HEK293 (cell line): ENCODE measurements at regions not wholly inside any gene's neighbourhood (a gene's known extent, or its start where the extent isn't known, plus 50 kb on each side); places are given as distances from the start of the nearest gene placed in this dataset.
A peak's percentile ranks its signal among the peaks of the same experiment; 100 is the strongest.

Source experiments
- CTCF ChIA-PET: fragments of 350-600 bp; formaldehyde crosslinking; extraction: SDS; loops from one replicate; lab custom pipeline; 2021; ENCODE audit warnings: antibody characterized with exemption; lab: Yijun Ruan, JAX
- POLR2A ChIA-PET: fragments of 300-600 bp; formaldehyde crosslinking; extraction: SDS; loops from one replicate; lab custom pipeline; 2020; ENCODE audit warnings: antibody characterized with exemption, inconsistent platforms; lab: Yijun Ruan, JAX
- H3K27ac ChIP-seq: fragments of 200-500 bp; sonication (Bioruptor generic); 2 replicates; pipeline ENCODE4 v1.5.1; 2014; ENCODE audit warnings: low read depth, low read length, control low read depth, inconsistent platforms; ENCODE audit errors: extremely low read depth
- H3K36me3 ChIP-seq, 2 experiments: fragments of 200-500 bp in 1 of 2; sonication (Bioruptor generic) in 1 of 2; 1 replicate in 1 of 2; 2 replicates in 1 of 2; pipeline ENCODE4 v1.5.1; 2014 to 2017; ENCODE audit warnings: inconsistent platforms in 2 of 2, low read length in 2 of 2; ENCODE audit not compliant: control insufficient read depth in 2 of 2, insufficient read depth in 1 of 2
- H3K4me1 ChIP-seq: fragments of 200-500 bp; sonication (Bioruptor generic); 2 replicates; pipeline ENCODE4 v1.5.1; 2014; ENCODE audit warnings: mild to moderate bottlenecking, low read length, inconsistent platforms; ENCODE audit not compliant: control insufficient read depth, insufficient read depth
- H3K4me3 ChIP-seq: 2 replicates; pipeline ENCODE4 v1.5.1; 2011; ENCODE audit warnings: low read depth, mild to moderate bottlenecking, control low read depth, low read length, moderate library complexity
- H3K9me3 ChIP-seq: fragments of 200-500 bp; sonication (Bioruptor generic); 2 replicates; pipeline ENCODE4 v1.5.1; 2014; ENCODE audit warnings: low read depth, low read length, inconsistent platforms; ENCODE audit not compliant: control insufficient read depth, insufficient read depth
- BCL11B ChIP-seq: fragments of 450-650 bp; formaldehyde crosslinking; IDR thresholded peaks from 2 replicates; pipeline ENCODE4 v1.5.1; 2016; ENCODE audit warnings: low read depth, missing biosample characterization, missing genetic modification characterization
- KLF1 ChIP-seq: fragments of 450-650 bp; formaldehyde crosslinking; IDR thresholded peaks from 2 replicates; pipeline ENCODE4 v1.5.1; 2016; ENCODE audit warnings: missing biosample characterization, missing genetic modification characterization
- ZBTB21 ChIP-seq: fragments of 450-650 bp; formaldehyde crosslinking; IDR thresholded peaks from 2 replicates; pipeline ENCODE4 v1.5.1; 2017; ENCODE audit warnings: missing biosample characterization, missing genetic modification characterization
- ZBTB8A ChIP-seq: fragments of 450-650 bp; formaldehyde crosslinking; IDR thresholded peaks from 2 replicates; pipeline ENCODE4 v1.5.1; 2016; ENCODE audit warnings: missing biosample characterization, missing genetic modification characterization
- ZIC2 ChIP-seq: fragments of 450-650 bp; formaldehyde crosslinking; IDR thresholded peaks from 2 replicates; pipeline ENCODE4 v1.5.1; 2016; ENCODE audit warnings: missing biosample characterization, missing genetic modification characterization
- ZNF324 ChIP-seq: fragments of 450-650 bp; formaldehyde crosslinking; IDR thresholded peaks from 2 replicates; pipeline ENCODE4 v1.5.1; 2016; ENCODE audit warnings: missing biosample characterization, missing genetic modification characterization
- ZNF423 ChIP-seq: fragments of 450-650 bp; formaldehyde crosslinking; IDR thresholded peaks from 2 replicates; pipeline ENCODE4 v1.5.1; 2016; ENCODE audit warnings: missing biosample characterization, missing genetic modification characterization
- ZNF473 ChIP-seq: fragments of 450-650 bp; formaldehyde crosslinking; IDR thresholded peaks from 2 replicates; pipeline ENCODE4 v1.5.1; 2017; ENCODE audit warnings: missing biosample characterization, missing genetic modification characterization
- ZNF521 ChIP-seq: fragments of 450-650 bp; formaldehyde crosslinking; IDR thresholded peaks from 2 replicates; pipeline ENCODE4 v1.5.1; 2017; ENCODE audit warnings: missing biosample characterization, mild to moderate bottlenecking, missing genetic modification characterization
- ZNF530 ChIP-seq: fragments of 450-650 bp; formaldehyde crosslinking; IDR thresholded peaks from 2 replicates; pipeline ENCODE4 v1.5.1; 2016; ENCODE audit warnings: low read depth, missing biosample characterization, missing genetic modification characterization
- ZNF549 ChIP-seq: fragments of 450-650 bp; IDR thresholded peaks from 2 replicates; pipeline ENCODE4 v1.5.1; 2018; ENCODE audit warnings: missing biosample characterization, missing genetic modification characterization, mild to moderate bottlenecking, inconsistent platforms, moderate library complexity
- ZNF624 ChIP-seq: fragments of 450-650 bp; formaldehyde crosslinking; IDR thresholded peaks from 2 replicates; pipeline ENCODE4 v1.5.1; 2017; ENCODE audit warnings: missing biosample characterization, missing genetic modification characterization
- ZNF626 ChIP-seq: fragments of 450-650 bp; sonication (Bioruptor Pico); formaldehyde crosslinking; IDR thresholded peaks from 2 replicates; pipeline ENCODE4 v1.5.1; 2018; ENCODE audit warnings: missing biosample characterization, missing genetic modification characterization, inconsistent platforms
- ZSCAN18 ChIP-seq: fragments of 450-650 bp; formaldehyde crosslinking; IDR thresholded peaks from 2 replicates; pipeline ENCODE4 v1.5.1; 2016; ENCODE audit warnings: missing biosample characterization, missing genetic modification characterization
- ZXDB ChIP-seq: fragments of 450-650 bp; formaldehyde crosslinking; IDR thresholded peaks from 2 replicates; pipeline ENCODE4 v1.5.1; 2016; ENCODE audit warnings: missing biosample characterization, missing genetic modification characterization
- TF ChIP-seq, protein P1 (sequence below): fragments of 450-650 bp; formaldehyde crosslinking; IDR thresholded peaks from 2 replicates; pipeline ENCODE4 v1.5.1; 2016; ENCODE audit warnings: missing biosample characterization, missing genetic modification characterization
- TF ChIP-seq, protein P2 (sequence below): fragments of 450-650 bp; formaldehyde crosslinking; IDR thresholded peaks from 2 replicates; pipeline ENCODE4 v1.5.1; 2016; ENCODE audit warnings: missing biosample characterization, missing genetic modification characterization

DNA sequence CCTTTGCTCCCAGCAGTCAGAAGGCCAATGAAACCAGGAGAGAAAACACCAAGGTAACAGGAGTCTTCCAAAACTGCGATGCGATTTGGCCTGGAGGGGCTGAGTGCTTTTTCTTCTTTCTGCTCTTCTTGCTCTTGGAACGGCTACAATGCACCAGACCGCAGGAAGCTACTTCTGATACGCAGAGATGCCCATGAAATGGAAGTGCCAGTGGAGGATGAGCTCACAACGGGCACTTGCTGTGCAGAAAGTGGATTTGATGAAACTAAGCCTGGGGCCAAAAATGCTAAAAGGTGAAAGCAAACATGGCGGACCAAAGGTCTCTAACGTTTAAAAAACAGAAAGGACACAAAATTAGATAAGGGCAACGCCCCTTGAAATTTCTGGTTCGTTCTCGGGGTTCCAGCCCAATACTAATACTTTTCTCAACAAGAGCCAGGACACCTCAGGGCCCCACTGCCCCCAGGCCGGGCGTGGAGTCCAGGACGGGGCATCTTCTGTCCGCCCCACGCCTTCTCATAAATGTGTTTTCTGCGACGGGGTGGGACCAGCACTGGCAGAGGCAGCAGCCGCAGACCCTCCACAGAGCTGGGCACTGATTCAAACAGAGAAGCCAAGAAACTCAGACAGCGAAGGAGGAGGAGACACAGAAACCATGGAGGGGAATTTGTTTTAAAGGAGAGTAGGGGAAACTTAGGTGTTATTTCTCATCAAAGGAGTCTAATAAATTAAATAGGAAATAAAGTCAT, 101.3 kb downstream of the CRYAA start:
- Histone ChIP-seq H3K9me3 (no peaks in the 10 kb centered on the region), H3K4me1 (no peaks in the 10 kb centered on the region), H3K36me3 (no peaks in the 10 kb centered on the region), H3K27ac (no peak overlapping the region), H3K4me3 (no peak overlapping the region)
- TF ChIP-seq, protein P1, sequence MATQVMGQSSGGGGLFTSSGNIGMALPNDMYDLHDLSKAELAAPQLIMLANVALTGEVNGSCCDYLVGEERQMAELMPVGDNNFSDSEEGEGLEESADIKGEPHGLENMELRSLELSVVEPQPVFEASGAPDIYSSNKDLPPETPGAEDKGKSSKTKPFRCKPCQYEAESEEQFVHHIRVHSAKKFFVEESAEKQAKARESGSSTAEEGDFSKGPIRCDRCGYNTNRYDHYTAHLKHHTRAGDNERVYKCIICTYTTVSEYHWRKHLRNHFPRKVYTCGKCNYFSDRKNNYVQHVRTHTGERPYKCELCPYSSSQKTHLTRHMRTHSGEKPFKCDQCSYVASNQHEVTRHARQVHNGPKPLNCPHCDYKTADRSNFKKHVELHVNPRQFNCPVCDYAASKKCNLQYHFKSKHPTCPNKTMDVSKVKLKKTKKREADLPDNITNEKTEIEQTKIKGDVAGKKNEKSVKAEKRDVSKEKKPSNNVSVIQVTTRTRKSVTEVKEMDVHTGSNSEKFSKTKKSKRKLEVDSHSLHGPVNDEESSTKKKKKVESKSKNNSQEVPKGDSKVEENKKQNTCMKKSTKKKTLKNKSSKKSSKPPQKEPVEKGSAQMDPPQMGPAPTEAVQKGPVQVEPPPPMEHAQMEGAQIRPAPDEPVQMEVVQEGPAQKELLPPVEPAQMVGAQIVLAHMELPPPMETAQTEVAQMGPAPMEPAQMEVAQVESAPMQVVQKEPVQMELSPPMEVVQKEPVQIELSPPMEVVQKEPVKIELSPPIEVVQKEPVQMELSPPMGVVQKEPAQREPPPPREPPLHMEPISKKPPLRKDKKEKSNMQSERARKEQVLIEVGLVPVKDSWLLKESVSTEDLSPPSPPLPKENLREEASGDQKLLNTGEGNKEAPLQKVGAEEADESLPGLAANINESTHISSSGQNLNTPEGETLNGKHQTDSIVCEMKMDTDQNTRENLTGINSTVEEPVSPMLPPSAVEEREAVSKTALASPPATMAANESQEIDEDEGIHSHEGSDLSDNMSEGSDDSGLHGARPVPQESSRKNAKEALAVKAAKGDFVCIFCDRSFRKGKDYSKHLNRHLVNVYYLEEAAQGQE (tag by site-specific recombination) = no peak
- TF ChIP-seq ZNF521 (tag by site-specific recombination) = no peak
- no peak for TF ChIP-seq ZXDB (tag by site-specific recombination)
- TF ChIP-seq KLF1 (tag by site-specific recombination) = no peak
- no peak for TF ChIP-seq ZNF473
- TF ChIP-seq BCL11B = no peak
- no peak for TF ChIP-seq ZNF626 (tag by site-specific recombination)
- no peak for TF ChIP-seq ZNF324 (tag by site-specific recombination)
- TF ChIP-seq ZNF530 (tag by site-specific recombination) = no peak
- no peak for TF ChIP-seq ZNF549 (tag by site-specific recombination)
- TF ChIP-seq ZBTB8A (tag by site-specific recombination) = no peak
- no peak for TF ChIP-seq ZSCAN18 (tag by site-specific recombination)
- no peak for TF ChIP-seq ZBTB21 (tag by site-specific recombination)
- CTCF ChIA-PET = interaction anchor here (0.6 to 1.1 kb wide), 3 partner anchors 8 to 63 kb away, joined by 3 read pairs; no protein-coding TSS in a partner anchor
- POLR2A ChIA-PET = no interaction called here

DNA sequence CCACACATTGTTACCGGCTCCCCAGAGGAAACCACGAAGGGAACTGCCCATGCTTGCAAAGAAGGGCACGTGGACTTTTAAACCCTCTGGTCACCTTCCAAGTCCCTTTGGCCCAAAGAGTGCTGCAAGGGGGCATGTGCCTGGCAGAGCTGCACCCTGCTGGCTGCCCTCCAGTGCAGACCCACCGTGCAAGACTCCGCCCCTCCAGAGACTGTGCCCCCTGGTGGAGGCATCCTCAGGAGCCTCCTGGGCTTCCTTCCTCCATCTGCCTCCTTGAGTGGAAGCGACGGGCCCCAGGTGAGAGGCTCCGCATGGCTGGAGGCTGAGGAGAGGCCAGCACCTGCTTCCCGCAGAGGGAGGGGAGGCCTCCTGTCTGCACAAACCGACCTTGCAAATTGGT, 100.6 kb downstream of the CRYAA start:
- Histone ChIP-seq H3K27ac (no peak overlapping the region), H3K4me3 (no peak overlapping the region), H3K36me3 (no peaks in the 10 kb centered on the region), H3K4me1 (no peaks in the 10 kb centered on the region), H3K9me3 (no peaks in the 10 kb centered on the region)
- ChIA-PET POLR2A (no interaction called here), CTCF (interaction anchor here (0.6 to 1.2 kb wide), 4 partner anchors 8 to 1927 kb away, joined by 3 read pairs; no protein-coding TSS in a partner anchor)
- TF ChIP-seq ZNF624 (tag by site-specific recombination) (no peak), ZNF423 (tag by site-specific recombination) (0 out of 2 replicates have a peak, but pooled peaks have one; percentile 11), ZIC2 (tag by site-specific recombination) (peak; percentile 77)
- TF ChIP-seq, protein P2, sequence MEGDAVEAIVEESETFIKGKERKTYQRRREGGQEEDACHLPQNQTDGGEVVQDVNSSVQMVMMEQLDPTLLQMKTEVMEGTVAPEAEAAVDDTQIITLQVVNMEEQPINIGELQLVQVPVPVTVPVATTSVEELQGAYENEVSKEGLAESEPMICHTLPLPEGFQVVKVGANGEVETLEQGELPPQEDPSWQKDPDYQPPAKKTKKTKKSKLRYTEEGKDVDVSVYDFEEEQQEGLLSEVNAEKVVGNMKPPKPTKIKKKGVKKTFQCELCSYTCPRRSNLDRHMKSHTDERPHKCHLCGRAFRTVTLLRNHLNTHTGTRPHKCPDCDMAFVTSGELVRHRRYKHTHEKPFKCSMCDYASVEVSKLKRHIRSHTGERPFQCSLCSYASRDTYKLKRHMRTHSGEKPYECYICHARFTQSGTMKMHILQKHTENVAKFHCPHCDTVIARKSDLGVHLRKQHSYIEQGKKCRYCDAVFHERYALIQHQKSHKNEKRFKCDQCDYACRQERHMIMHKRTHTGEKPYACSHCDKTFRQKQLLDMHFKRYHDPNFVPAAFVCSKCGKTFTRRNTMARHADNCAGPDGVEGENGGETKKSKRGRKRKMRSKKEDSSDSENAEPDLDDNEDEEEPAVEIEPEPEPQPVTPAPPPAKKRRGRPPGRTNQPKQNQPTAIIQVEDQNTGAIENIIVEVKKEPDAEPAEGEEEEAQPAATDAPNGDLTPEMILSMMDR = peak; percentile 66
